Left lung (tissue), 4 donors: ENCODE measurements at regions not wholly inside any gene's neighbourhood (a gene's known extent, or its start where the extent isn't known, plus 50 kb on each side); places are given as distances from the start of the nearest gene placed in this dataset.
A peak's percentile ranks its signal among the peaks of the same experiment; 100 is the strongest.

Experiments
- ATAC-seq: fragments of 200-7000 bp; cut with Tn5 transposase; one replicate; pipeline ENCODE4 v1.9.1; 2020; ENCODE audit warnings: moderate library complexity
- DNase-seq, 4 donors: peaks; one replicate each; pipeline ENCODE4 v3.0.0-alpha.2; 2013 to 2020
- H3K27ac ChIP-seq, 2 donors: fragments of 200-600 bp; sonication (generic) in 1 of 2; one replicate each; pipeline versions ENCODE4 v1.5.0 to v1.8.0; 2020 to 2021
- H3K27me3 ChIP-seq, 2 donors: fragments of 200-600 bp; sonication (generic) in 1 of 2; one replicate each; pipeline versions ENCODE4 v1.5.0 to v1.8.0; 2020 to 2021
- H3K36me3 ChIP-seq, 2 donors: fragments of 200-600 bp; sonication (generic) in 1 of 2; one replicate each; pipeline versions ENCODE4 v1.5.0 to v1.8.0; 2020 to 2021
- H3K4me1 ChIP-seq, 2 donors: fragments of 200-600 bp; one replicate each; pipeline ENCODE4 v1.8.0; 2021
- H3K4me3 ChIP-seq, 2 donors: fragments of 200-600 bp; sonication (generic) in 1 of 2; one replicate each; pipeline versions ENCODE4 v1.5.0 to v1.8.0; 2020 to 2021; ENCODE audit warnings: mild to moderate bottlenecking in 1 of 2
- H3K9me3 ChIP-seq, 2 donors: fragments of 200-600 bp; sonication (generic) in 1 of 2; one replicate each; pipeline versions ENCODE4 v1.5.0 to v1.8.0; 2020 to 2021
- CTCF ChIP-seq, 2 donors: fragments of 200-600 bp; sonication (generic) in 1 of 2; IDR thresholded peaks; one replicate each; pipeline versions ENCODE4 v1.5.0 to v1.8.0; 2021; ENCODE audit warnings: antibody characterized with exemption in 2 of 2
- intact Hi-C, 2 donors: fragments of 100-400 bp; cut with DNase I; formaldehyde crosslinking; loops; one replicate each; pipeline versions ENCODE4 v1.11.2 to v1.14.2; 2022
- donor health status: DM: no; HTN: yes; CAD: no.
- donor health status: DM: no; HTN: no; CAD: no.

DNA sequence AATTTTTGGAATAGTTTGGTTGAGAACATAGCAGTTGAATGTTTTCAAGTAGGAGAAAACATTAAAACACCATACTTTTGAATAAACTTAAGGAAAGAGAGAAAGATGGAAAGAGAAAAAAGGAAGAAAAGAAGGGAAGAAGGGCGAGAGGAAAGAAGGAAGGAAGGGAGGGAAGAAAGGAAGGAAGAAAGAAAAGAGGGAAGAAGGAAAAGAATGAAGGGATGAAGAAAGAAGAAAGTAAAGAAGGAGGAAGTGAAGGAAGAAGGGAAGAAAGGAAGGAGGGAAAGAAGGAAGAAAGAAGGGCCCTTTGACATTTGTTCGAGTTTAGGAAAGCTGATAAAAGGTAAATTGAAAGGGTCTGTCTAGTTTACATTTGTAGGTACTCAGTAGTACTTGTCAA, 482.7 kb downstream of the SIPA1L2 start:
- Histone ChIP-seq H3K27ac (no peak overlapping the region), H3K4me3 (no peak overlapping the region), H3K4me1 (no peaks in the 10 kb centered on the region), H3K36me3 (no peaks in the 10 kb centered on the region), H3K27me3 (no peaks in the 10 kb centered on the region), H3K9me3 (no peaks in the 10 kb centered on the region)
- no peak for ATAC-seq
- no peak for TF ChIP-seq CTCF (IDR thresholded peaks at IDR 0.05)
- DNase-seq = no peak
- intact Hi-C loops = no loop called here

GRCh38 chr1:232146514-232146913, 483.4 kb downstream of the SIPA1L2 start:
- no peak for TF ChIP-seq CTCF (IDR thresholded peaks at IDR 0.05)
- Histone ChIP-seq H3K27me3 (no peaks in the 10 kb centered on the region), H3K27ac (no peak overlapping the region), H3K9me3 (no peaks in the 10 kb centered on the region), H3K36me3 (no peaks in the 10 kb centered on the region), H3K4me3 (no peak overlapping the region), H3K4me1 (no peaks in the 10 kb centered on the region)
- DNase-seq (no peak), ATAC-seq (no peak)
- intact Hi-C loops = no loop called here

DNA sequence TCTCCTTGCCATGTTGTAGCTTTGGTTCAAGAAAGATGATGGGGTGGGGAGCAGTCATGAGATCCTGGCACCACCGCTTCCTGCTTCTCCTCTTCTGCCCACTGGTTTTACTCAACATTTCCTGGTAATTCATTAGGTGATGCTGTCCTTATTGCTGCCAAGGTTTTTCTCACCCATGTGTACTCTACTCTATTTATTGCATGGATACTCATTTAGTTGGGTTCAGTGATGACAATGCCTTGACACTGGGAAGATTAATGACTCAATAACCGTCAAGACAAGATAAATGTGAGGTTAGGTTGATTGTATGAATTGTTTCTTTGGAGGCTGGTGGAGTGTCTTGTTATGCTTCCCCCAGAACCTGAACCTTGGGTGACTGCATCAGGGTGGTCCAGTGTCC, 484.2 kb downstream of the SIPA1L2 start:
- H3K4me3 ChIP-seq = no peak overlapping the region
- intact Hi-C loops = no loop called here
- no peaks in the 10 kb centered on the region for H3K36me3 ChIP-seq
- DNase-seq (no peak), ATAC-seq (no peak)
- no peaks in the 10 kb centered on the region for H3K4me1 ChIP-seq
- peaks cover 0 to 5% of the 10 kb centered on the region in 2 donors for H3K9me3 ChIP-seq
- no peaks in the 10 kb centered on the region for H3K27me3 ChIP-seq
- no peak for TF ChIP-seq CTCF (IDR thresholded peaks at IDR 0.05)
- no peak overlapping the region for H3K27ac ChIP-seq

- H3K27me3 ChIP-seq = no peaks in the 10 kb centered on the region
- no peaks in the 10 kb centered on the region for H3K36me3 ChIP-seq
- TF ChIP-seq CTCF (IDR thresholded peaks at IDR 0.05) = no peak
- no peak overlapping the region for H3K4me3 ChIP-seq
- H3K27ac ChIP-seq = no peak overlapping the region
- DNase-seq (no peak), ATAC-seq (no peak)
- intact Hi-C loops = no loop called here
- H3K4me1 ChIP-seq = no peaks in the 10 kb centered on the region
- peaks cover 0 to 10% of the 10 kb centered on the region in 2 donors for H3K9me3 ChIP-seq
These were observed 485.2 kb downstream of the SIPA1L2 start for GRCh38 chr1:232144696-232145230.

DNA sequence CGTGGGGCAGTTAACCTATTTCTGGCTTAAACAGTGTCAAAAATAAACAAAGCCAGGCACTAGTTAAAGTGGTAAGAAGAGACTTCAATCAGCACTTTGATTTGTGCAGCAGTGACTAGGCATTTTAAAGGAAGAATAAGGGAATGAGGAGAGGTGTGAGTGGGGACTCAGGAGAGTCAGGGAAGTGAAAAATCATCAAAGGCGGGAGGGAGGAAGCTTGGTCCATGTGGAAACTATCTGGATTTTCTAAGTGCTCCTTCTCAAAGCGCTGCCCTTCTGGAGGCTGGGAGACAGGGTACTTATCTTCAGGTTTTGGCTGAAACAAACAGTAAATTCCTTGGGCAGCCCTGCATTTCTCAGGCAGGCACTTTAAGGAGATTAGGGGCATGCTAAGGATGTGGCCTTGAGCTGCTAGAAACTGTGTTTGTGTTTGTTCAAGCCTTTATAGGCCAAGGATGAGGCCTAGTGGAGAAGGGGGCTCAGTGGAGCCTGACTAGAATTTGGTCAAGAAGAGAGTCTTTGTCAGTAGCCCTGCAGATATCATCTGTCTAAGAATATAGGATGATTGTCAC, 486.5 kb downstream of the SIPA1L2 start:
- TF ChIP-seq CTCF (IDR thresholded peaks at IDR 0.05) = no peak
- ATAC-seq (peak; percentile 32), DNase-seq (no peak)
- Histone ChIP-seq H3K36me3 (no peaks in the 10 kb centered on the region), H3K4me1 (no peaks in the 10 kb centered on the region), H3K27me3 (no peaks in the 10 kb centered on the region), H3K4me3 (no peak overlapping the region), H3K9me3 (peaks cover 0 to 10% of the 10 kb centered on the region in 2 donors), H3K27ac (no peak overlapping the region)
- intact Hi-C loops = no loop called here
